NOMO-1 treated with DMSO at 0.1 percent for 48 hours (cell line): ENCODE measurements at regions not wholly inside any gene's neighbourhood (a gene's known extent, or its start where the extent isn't known, plus 50 kb on each side); places are given as distances from the start of the nearest gene placed in this dataset.
"Not testable (repeated sequence)": the region's sequence is repeated elsewhere in the genome, so short reads cannot be mapped to it uniquely, and the experiment has no call there.

Experiments
- DNase-seq: peaks from one replicate; lab custom pipeline; 2025; ENCODE audit not compliant: unreplicated experiment; lab: John Stamatoyannopoulos, UW

GRCh38 chr20:55439070-55439469 is 566.2 kb downstream of the CBLN4 start:
- no peak for DNase-seq

- no peak for DNase-seq
These were observed 567.4 kb downstream of the CBLN4 start for GRCh38 chr20:55437798-55438415.

- DNase-seq: no peak
These were observed 580.4 kb downstream of the CBLN4 start for GRCh38 chr20:55424968-55425367.

- DNase-seq: no peak
These were observed 580.8 kb downstream of the CBLN4 start for GRCh38 chr20:55424476-55424875.

GRCh38 chr20:55417836-55418235 is 587.5 kb downstream of the CBLN4 start:
- DNase-seq: no peak

- DNase-seq: no peak
These were observed 589.7 kb downstream of the CBLN4 start for GRCh38 chr20:55415567-55416142.

- not testable (repeated sequence) for DNase-seq
These were observed 592.8 kb downstream of the CBLN4 start for GRCh38 chr20:55412508-55412907.

GRCh38 chr20:55406891-55407290 is 598.4 kb downstream of the CBLN4 start:
- DNase-seq: no peak

- no peak for DNase-seq
These were observed 610.7 kb downstream of the CBLN4 start for GRCh38 chr20:55394592-55394991.

GRCh38 chr20:55390791-55391190 is 614.5 kb downstream of the CBLN4 start:
- DNase-seq: no peak

- DNase-seq: no peak
These were observed 618.6 kb downstream of the CBLN4 start for GRCh38 chr20:55386686-55387085.

- no peak for DNase-seq
These were observed 629.4 kb downstream of the CBLN4 start for GRCh38 chr20:55375920-55376319.

GRCh38 chr20:55365745-55366144 is 639.6 kb downstream of the CBLN4 start:
- no peak for DNase-seq

- no peak for DNase-seq
These were observed 644.4 kb downstream of the CBLN4 start for GRCh38 chr20:55360895-55361294.

GRCh38 chr20:55354720-55355119 is 650.6 kb downstream of the CBLN4 start:
- no peak for DNase-seq

GRCh38 chr20:55353206-55353605 is 652.1 kb downstream of the CBLN4 start:
- DNase-seq: no peak

GRCh38 chr20:55348223-55348622 is 657.1 kb downstream of the CBLN4 start:
- DNase-seq: no peak

GRCh38 chr20:55342822-55343221 is 662.5 kb downstream of the CBLN4 start:
- DNase-seq: no peak

GRCh38 chr20:55333798-55334197 is 671.5 kb downstream of the CBLN4 start:
- no peak for DNase-seq

GRCh38 chr20:55329108-55329507 is 676.2 kb downstream of the CBLN4 start:
- DNase-seq: no peak

GRCh38 chr20:55322745-55323144 is 682.6 kb downstream of the CBLN4 start:
- DNase-seq: no peak

- no peak for DNase-seq
These were observed 688.6 kb downstream of the CBLN4 start for GRCh38 chr20:55316753-55317152.

GRCh38 chr20:55310844-55311243 is 694.5 kb downstream of the CBLN4 start:
- DNase-seq: not testable (repeated sequence)
